Mesendoderm (in vitro differentiated cells): ENCODE measurements at regions not wholly inside any gene's neighbourhood (a gene's known extent, or its start where the extent isn't known, plus 50 kb on each side); places are given as distances from the start of the nearest gene placed in this dataset.

Experiments used
- DNase-seq: peaks from one replicate; pipeline ENCODE4 v3.0.0; 2013
- H2AK5ac ChIP-seq: 2 replicates; pipeline ENCODE4 v1.6.1; 2013; ENCODE audit warnings: low read length, inconsistent platforms
- H2BK120ac ChIP-seq: 2 replicates; pipeline ENCODE4 v1.6.1; 2013; ENCODE audit warnings: low read depth, mild to moderate bottlenecking, low read length, moderate library complexity, mixed read lengths
- H2BK15ac ChIP-seq: replicated peaks from 2 replicates; pipeline ENCODE4 v1.6.1; 2013; ENCODE audit warnings: low read depth, mild to moderate bottlenecking, moderate library complexity
- H2BK5ac ChIP-seq: 2 replicates; pipeline ENCODE4 v1.6.1; 2013; ENCODE audit warnings: low read length, inconsistent platforms
- H3K18ac ChIP-seq: 2 replicates; pipeline ENCODE4 v1.6.1; 2013; ENCODE audit warnings: mild to moderate bottlenecking, low read length, mixed read lengths
- H3K23ac ChIP-seq: one replicate; pipeline ENCODE4 v1.6.1; 2013; ENCODE audit warnings: low read length
- H3K27ac ChIP-seq: 2 replicates; pipeline ENCODE4 v1.5.1; 2013; ENCODE audit warnings: low read depth, mild to moderate bottlenecking, inconsistent platforms, low read length, moderate library complexity
- H3K27me3 ChIP-seq: 2 replicates; pipeline ENCODE4 v1.6.1; 2013; ENCODE audit warnings: low read length, control low read depth, mild to moderate bottlenecking, inconsistent platforms; ENCODE audit not compliant: insufficient read depth, poor library complexity
- H3K36me3 ChIP-seq: 2 replicates; pipeline ENCODE4 v1.6.1; 2013; ENCODE audit warnings: low read length, inconsistent platforms; ENCODE audit not compliant: control insufficient read depth, insufficient read depth
- H3K4ac ChIP-seq: one replicate; pipeline ENCODE4 v1.6.1; 2013; ENCODE audit warnings: low read depth, mild to moderate bottlenecking, low read length, moderate library complexity
- H3K4me1 ChIP-seq: 2 replicates; pipeline ENCODE4 v1.6.1; 2013; ENCODE audit warnings: low read depth, low read length, inconsistent platforms; ENCODE audit not compliant: control insufficient read depth
- H3K4me2 ChIP-seq: 2 replicates; pipeline ENCODE4 v1.6.1; 2013; ENCODE audit warnings: low read length
- H3K4me3 ChIP-seq: 2 replicates; pipeline ENCODE4 v1.5.1; 2013; ENCODE audit warnings: mild to moderate bottlenecking, low read length
- H3K56ac ChIP-seq: one replicate; pipeline ENCODE4 v1.6.1; 2013; ENCODE audit warnings: low read length
- H3K79me1 ChIP-seq: 2 replicates; pipeline ENCODE4 v1.6.1; 2013; ENCODE audit warnings: low read length, inconsistent platforms
- H3K79me2 ChIP-seq: 2 replicates; pipeline ENCODE4 v1.6.1; 2013; ENCODE audit warnings: mild to moderate bottlenecking, low read length; ENCODE audit not compliant: control insufficient read depth, insufficient read depth
- H3K9ac ChIP-seq: 2 replicates; pipeline ENCODE4 v1.6.1; 2013; ENCODE audit warnings: low read length, inconsistent platforms
- H4K5ac ChIP-seq: one replicate; pipeline ENCODE4 v1.6.1; 2013; ENCODE audit warnings: low read length
- H4K8ac ChIP-seq: one replicate; pipeline ENCODE4 v1.6.1; 2013; ENCODE audit warnings: low read depth, mild to moderate bottlenecking, control low read depth, low read length, moderate library complexity
- WGBS: extraction: QIAGEN DNeasy Blood & Tissue Kit; methylation state at CpG from one replicate; pipeline ENCODE4 v1.1.7; 2013; ENCODE audit warnings: low lambda C conversion rate, missing lambda C conversion rate; ENCODE audit not compliant: insufficient coverage; ENCODE audit errors: extremely low coverage; 5-methylcytosine and 5-hydroxymethylcytosine counted together

- Histone ChIP-seq H3K27me3 (no peaks in the 10 kb centered on the region), H3K9ac (no peak overlapping the region), H3K4me3 (no peak overlapping the region), H3K4me2 (no peak overlapping the region), H3K56ac (no peak overlapping the region), H2BK15ac (no peak overlapping the region), H2BK120ac (no peak overlapping the region), H3K4me1 (no peaks in the 10 kb centered on the region), H4K8ac (no peak overlapping the region), H3K79me2 (no peaks in the 10 kb centered on the region), H2AK5ac (no peak overlapping the region), H3K18ac (no peak overlapping the region), H3K27ac (no peak overlapping the region), H3K4ac (no peak overlapping the region), H2BK5ac (no peak overlapping the region), H3K23ac (no peak overlapping the region), H4K5ac (no peak overlapping the region), H3K79me1 (no peaks in the 10 kb centered on the region), H3K36me3 (no peaks in the 10 kb centered on the region)
- no peak for DNase-seq
- no CpG with 5 or more reads among the region's 1 CpG for WGBS
Measured at GRCh38 chr13:106129273-106129672, 406.2 kb downstream of the EFNB2 start.

- no peaks in the 10 kb centered on the region for H3K4me1 ChIP-seq
- no peaks in the 10 kb centered on the region for H3K27me3 ChIP-seq
- H3K18ac ChIP-seq, result no peak overlapping the region
- no peak overlapping the region for H3K23ac ChIP-seq
- no peak overlapping the region for H3K9ac ChIP-seq
- H3K56ac ChIP-seq, result no peak overlapping the region
- no peak overlapping the region for H2BK120ac ChIP-seq
- no peak overlapping the region for H2AK5ac ChIP-seq
- H3K4ac ChIP-seq, result no peak overlapping the region
- no peaks in the 10 kb centered on the region for H3K36me3 ChIP-seq
- DNase-seq, result no peak
- no peak overlapping the region for H3K27ac ChIP-seq
- H3K4me2 ChIP-seq, result no peak overlapping the region
- no peak overlapping the region for H4K8ac ChIP-seq
- no CpG with 5 or more reads among the region's 4 CpGs for WGBS
- no peak overlapping the region for H3K4me3 ChIP-seq
- no peaks in the 10 kb centered on the region for H3K79me1 ChIP-seq
- H2BK15ac ChIP-seq, result no peak overlapping the region
- H4K5ac ChIP-seq, result no peak overlapping the region
- H2BK5ac ChIP-seq, result no peak overlapping the region
- no peaks in the 10 kb centered on the region for H3K79me2 ChIP-seq
Measured at GRCh38 chr13:106122234-106122633, 413.2 kb downstream of the EFNB2 start.

GRCh38 chr13:106121173-106121754, 414.2 kb downstream of the EFNB2 start:
- Histone ChIP-seq H3K4ac (no peak overlapping the region), H4K8ac (no peak overlapping the region), H3K79me2 (no peaks in the 10 kb centered on the region), H3K79me1 (no peaks in the 10 kb centered on the region), H3K4me3 (no peak overlapping the region), H2BK15ac (no peak overlapping the region), H3K18ac (no peak overlapping the region), H3K27me3 (no peaks in the 10 kb centered on the region), H3K4me2 (no peak overlapping the region), H3K23ac (no peak overlapping the region), H3K56ac (no peak overlapping the region), H2BK5ac (no peak overlapping the region), H3K27ac (no peak overlapping the region), H3K36me3 (no peaks in the 10 kb centered on the region), H2BK120ac (no peak overlapping the region), H3K4me1 (no peaks in the 10 kb centered on the region), H2AK5ac (no peak overlapping the region), H4K5ac (no peak overlapping the region), H3K9ac (no peak overlapping the region)
- WGBS, result 100% methylated on average over 1 of the region's 2 CpGs
- no peak for DNase-seq

GRCh38 chr13:106118996-106119395, 416.5 kb downstream of the EFNB2 start:
- Histone ChIP-seq H3K27me3 (no peaks in the 10 kb centered on the region), H2AK5ac (no peak overlapping the region), H3K9ac (no peak overlapping the region), H3K18ac (no peak overlapping the region), H2BK120ac (peak overlapping the region; percentile 45), H3K4ac (no peak overlapping the region), H3K4me3 (no peak overlapping the region), H4K5ac (no peak overlapping the region), H2BK5ac (no peak overlapping the region), H3K23ac (no peak overlapping the region), H3K79me2 (no peaks in the 10 kb centered on the region), H4K8ac (no peak overlapping the region), H3K79me1 (no peaks in the 10 kb centered on the region), H3K4me2 (no peak overlapping the region), H3K56ac (no peak overlapping the region), H2BK15ac (no peak overlapping the region), H3K4me1 (no peaks in the 10 kb centered on the region), H3K36me3 (no peaks in the 10 kb centered on the region), H3K27ac (no peak overlapping the region)
- DNase-seq, result no peak
- no CpG with 5 or more reads among the region's 10 CpGs for WGBS

- Histone ChIP-seq H3K27me3 (no peaks in the 10 kb centered on the region), H2BK15ac (no peak overlapping the region), H3K36me3 (no peaks in the 10 kb centered on the region), H3K9ac (no peak overlapping the region), H3K4me1 (no peaks in the 10 kb centered on the region), H2AK5ac (no peak overlapping the region), H3K4me3 (no peak overlapping the region), H3K4me2 (no peak overlapping the region), H3K79me1 (no peaks in the 10 kb centered on the region), H4K5ac (no peak overlapping the region), H3K27ac (no peak overlapping the region), H3K56ac (no peak overlapping the region), H4K8ac (no peak overlapping the region), H2BK5ac (no peak overlapping the region), H2BK120ac (no peak overlapping the region), H3K23ac (no peak overlapping the region), H3K18ac (no peak overlapping the region), H3K4ac (no peak overlapping the region), H3K79me2 (no peaks in the 10 kb centered on the region)
- no peak for DNase-seq
- no CpG with 5 or more reads among the region's 2 CpGs for WGBS
Measured at GRCh38 chr13:106118050-106118449, 417.4 kb downstream of the EFNB2 start.

- no peak overlapping the region for H3K4me2 ChIP-seq
- H3K4me3 ChIP-seq, result no peak overlapping the region
- no peak overlapping the region for H4K8ac ChIP-seq
- no peak overlapping the region for H2BK15ac ChIP-seq
- H3K56ac ChIP-seq, result no peak overlapping the region
- no peak overlapping the region for H3K27ac ChIP-seq
- no peaks in the 10 kb centered on the region for H3K79me2 ChIP-seq
- no peak overlapping the region for H3K23ac ChIP-seq
- DNase-seq, result no peak
- WGBS, result no CpG with 5 or more reads among the region's 4 CpGs
- H3K18ac ChIP-seq, result no peak overlapping the region
- H2BK120ac ChIP-seq, result no peak overlapping the region
- no peak overlapping the region for H2AK5ac ChIP-seq
- H4K5ac ChIP-seq, result no peak overlapping the region
- no peaks in the 10 kb centered on the region for H3K4me1 ChIP-seq
- no peak overlapping the region for H2BK5ac ChIP-seq
- H3K27me3 ChIP-seq, result no peaks in the 10 kb centered on the region
- H3K79me1 ChIP-seq, result no peaks in the 10 kb centered on the region
- no peak overlapping the region for H3K4ac ChIP-seq
- no peaks in the 10 kb centered on the region for H3K36me3 ChIP-seq
- no peak overlapping the region for H3K9ac ChIP-seq
Measured at GRCh38 chr13:106117640-106118039, 417.8 kb downstream of the EFNB2 start.
